ENCODE measurements at regions not wholly inside any gene's neighbourhood (a gene's known extent, or its start where the extent isn't known, plus 50 kb on each side); places are given as distances from the start of the nearest gene placed in this dataset.
"Not testable (repeated sequence)": the region's sequence is repeated elsewhere in the genome, so short reads cannot be mapped to it uniquely, and the experiment has no call there.

DNA sequence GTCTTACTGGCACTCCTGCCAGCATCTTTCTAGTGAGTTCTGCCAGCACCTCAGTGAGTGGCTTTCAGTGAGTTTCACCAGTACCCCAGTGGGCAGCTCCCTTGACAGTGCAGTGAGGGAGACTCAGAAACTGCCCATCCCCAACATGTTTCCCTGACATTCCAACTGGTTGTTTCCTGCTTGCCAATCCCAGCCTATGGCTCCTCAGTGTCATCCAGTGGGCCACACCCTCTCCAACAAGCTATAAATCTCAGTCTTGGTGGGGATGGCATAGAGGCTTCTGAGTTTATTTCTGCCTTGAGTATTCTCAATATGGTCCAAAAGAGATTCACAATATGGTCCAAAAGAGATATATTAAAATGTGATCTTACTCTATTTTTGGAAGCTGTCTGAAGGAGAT, 461.2 kb upstream of the NR3C2 start:
- Histone ChIP-seq H3K27me3 (no peaks in the 10 kb centered on the region), H3K4me3 (no peak overlapping the region), H3K4me1 (no peaks in the 10 kb centered on the region), H3K36me3 (no peaks in the 10 kb centered on the region), H3K9me3 (peaks cover 4% of the 10 kb centered on the region), H3K27ac (no peak overlapping the region)
- no peak for DNase-seq (ENCODE audit: low spot score in 2 of 2)
- no peak for TF ChIP-seq POLR2A (IDR thresholded peaks at IDR 0.05)
- TF ChIP-seq EP300 (IDR thresholded peaks at IDR 0.05) = no peak
- no peak for TF ChIP-seq POLR2AphosphoS5 (IDR thresholded peaks at IDR 0.05)
- TF ChIP-seq, protein P1, sequence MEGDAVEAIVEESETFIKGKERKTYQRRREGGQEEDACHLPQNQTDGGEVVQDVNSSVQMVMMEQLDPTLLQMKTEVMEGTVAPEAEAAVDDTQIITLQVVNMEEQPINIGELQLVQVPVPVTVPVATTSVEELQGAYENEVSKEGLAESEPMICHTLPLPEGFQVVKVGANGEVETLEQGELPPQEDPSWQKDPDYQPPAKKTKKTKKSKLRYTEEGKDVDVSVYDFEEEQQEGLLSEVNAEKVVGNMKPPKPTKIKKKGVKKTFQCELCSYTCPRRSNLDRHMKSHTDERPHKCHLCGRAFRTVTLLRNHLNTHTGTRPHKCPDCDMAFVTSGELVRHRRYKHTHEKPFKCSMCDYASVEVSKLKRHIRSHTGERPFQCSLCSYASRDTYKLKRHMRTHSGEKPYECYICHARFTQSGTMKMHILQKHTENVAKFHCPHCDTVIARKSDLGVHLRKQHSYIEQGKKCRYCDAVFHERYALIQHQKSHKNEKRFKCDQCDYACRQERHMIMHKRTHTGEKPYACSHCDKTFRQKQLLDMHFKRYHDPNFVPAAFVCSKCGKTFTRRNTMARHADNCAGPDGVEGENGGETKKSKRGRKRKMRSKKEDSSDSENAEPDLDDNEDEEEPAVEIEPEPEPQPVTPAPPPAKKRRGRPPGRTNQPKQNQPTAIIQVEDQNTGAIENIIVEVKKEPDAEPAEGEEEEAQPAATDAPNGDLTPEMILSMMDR (IDR thresholded peaks at IDR 0.05) = no peak

- TF ChIP-seq POLR2A (IDR thresholded peaks at IDR 0.05) (no peak), EP300 (IDR thresholded peaks at IDR 0.05) (no peak), POLR2AphosphoS5 (IDR thresholded peaks at IDR 0.05) (no peak)
- TF ChIP-seq, protein P1 (IDR thresholded peaks at IDR 0.05) = no peak
- H3K36me3 ChIP-seq = no peaks in the 10 kb centered on the region
- no peak overlapping the region for H3K4me3 ChIP-seq
- DNase-seq (ENCODE audit: low spot score in 2 of 2) = no peak
- H3K9me3 ChIP-seq = peaks cover 14% of the 10 kb centered on the region
- no peaks in the 10 kb centered on the region for H3K27me3 ChIP-seq
- no peaks in the 10 kb centered on the region for H3K4me1 ChIP-seq
- no peak overlapping the region for H3K27ac ChIP-seq
- 69% methylated on average over 3 of the region's 3 CpGs for WGBS
Observed at GRCh38 chr4:148901075-148901705, 459.0 kb upstream of the NR3C2 start.

GRCh38 chr4:148898139-148898538, 455.9 kb upstream of the NR3C2 start:
- H3K4me1 ChIP-seq; DNase-seq (ENCODE audit: low spot score in 2 of 2); H3K27me3 ChIP-seq; H3K27ac ChIP-seq; H3K4me3 ChIP-seq; H3K36me3 ChIP-seq: not testable (repeated sequence)
- H3K9me3 ChIP-seq = peaks cover 14% of the 10 kb centered on the region

GRCh38 chr4:148893095-148893494, 450.9 kb upstream of the NR3C2 start:
- WGBS = 82% methylated on average over 3 of the region's 3 CpGs
- Histone ChIP-seq H3K36me3 (no peaks in the 10 kb centered on the region), H3K9me3 (peaks cover 7% of the 10 kb centered on the region), H3K27me3 (no peaks in the 10 kb centered on the region), H3K4me3 (no peak overlapping the region), H3K27ac (no peak overlapping the region), H3K4me1 (no peaks in the 10 kb centered on the region)
- no peak for DNase-seq (ENCODE audit: low spot score in 2 of 2)
- TF ChIP-seq POLR2AphosphoS5 (IDR thresholded peaks at IDR 0.05) = no peak
- TF ChIP-seq EP300 (IDR thresholded peaks at IDR 0.05) = no peak
- TF ChIP-seq POLR2A (IDR thresholded peaks at IDR 0.05) = no peak
- TF ChIP-seq, protein P1 (IDR thresholded peaks at IDR 0.05) = no peak

GRCh38 chr4:148883891-148884290, 441.7 kb upstream of the NR3C2 start:
- TF ChIP-seq EP300 (IDR thresholded peaks at IDR 0.05) (no peak), POLR2AphosphoS5 (IDR thresholded peaks at IDR 0.05) (no peak), POLR2A (IDR thresholded peaks at IDR 0.05) (no peak)
- TF ChIP-seq, protein P1 (IDR thresholded peaks at IDR 0.05) = no peak
- no peaks in the 10 kb centered on the region for H3K4me1 ChIP-seq
- H3K9me3 ChIP-seq = no peaks in the 10 kb centered on the region
- WGBS = 83% methylated on average over 3 of the region's 3 CpGs
- no peak overlapping the region for H3K4me3 ChIP-seq
- H3K27ac ChIP-seq = no peak overlapping the region
- H3K27me3 ChIP-seq = no peaks in the 10 kb centered on the region
- no peaks in the 10 kb centered on the region for H3K36me3 ChIP-seq
- no peak for DNase-seq (ENCODE audit: low spot score in 2 of 2)

DNA sequence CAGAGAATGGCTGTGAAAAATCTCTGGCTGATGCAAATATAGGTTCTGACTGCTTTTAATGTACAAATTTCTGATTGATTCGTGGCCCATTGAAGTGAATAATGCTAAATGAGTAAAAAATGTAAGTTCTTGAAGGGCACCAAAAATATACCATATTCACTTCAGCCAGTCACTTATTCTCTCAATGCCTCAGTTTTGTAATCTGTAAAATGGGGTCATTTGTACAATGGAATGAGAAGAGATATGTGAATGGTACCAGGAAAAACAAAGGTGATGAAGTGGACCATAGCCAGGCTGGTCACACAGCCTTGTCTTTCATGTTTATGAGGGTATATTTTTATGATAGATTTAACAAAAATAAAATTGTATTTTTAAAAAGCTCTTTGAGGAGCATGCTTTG, 441.2 kb upstream of the NR3C2 start:
- no peaks in the 10 kb centered on the region for H3K9me3 ChIP-seq
- no peak overlapping the region for H3K27ac ChIP-seq
- no peaks in the 10 kb centered on the region for H3K36me3 ChIP-seq
- 85% methylated on average over 1 of the region's 1 CpG for WGBS
- no peak overlapping the region for H3K4me3 ChIP-seq
- H3K4me1 ChIP-seq = no peaks in the 10 kb centered on the region
- TF ChIP-seq POLR2A (IDR thresholded peaks at IDR 0.05) (no peak), POLR2AphosphoS5 (IDR thresholded peaks at IDR 0.05) (no peak), EP300 (IDR thresholded peaks at IDR 0.05) (no peak)
- TF ChIP-seq, protein P1 (IDR thresholded peaks at IDR 0.05) = no peak
- no peak for DNase-seq (ENCODE audit: low spot score in 2 of 2)
- no peaks in the 10 kb centered on the region for H3K27me3 ChIP-seq
